ENCODE measurements at regions not wholly inside any gene's neighbourhood (a gene's known extent, or its start where the extent isn't known, plus 50 kb on each side); places are given as distances from the start of the nearest gene placed in this dataset.
"Not testable (repeated sequence)": the region's sequence is repeated elsewhere in the genome, so short reads cannot be mapped to it uniquely, and the experiment has no call there.

DNA sequence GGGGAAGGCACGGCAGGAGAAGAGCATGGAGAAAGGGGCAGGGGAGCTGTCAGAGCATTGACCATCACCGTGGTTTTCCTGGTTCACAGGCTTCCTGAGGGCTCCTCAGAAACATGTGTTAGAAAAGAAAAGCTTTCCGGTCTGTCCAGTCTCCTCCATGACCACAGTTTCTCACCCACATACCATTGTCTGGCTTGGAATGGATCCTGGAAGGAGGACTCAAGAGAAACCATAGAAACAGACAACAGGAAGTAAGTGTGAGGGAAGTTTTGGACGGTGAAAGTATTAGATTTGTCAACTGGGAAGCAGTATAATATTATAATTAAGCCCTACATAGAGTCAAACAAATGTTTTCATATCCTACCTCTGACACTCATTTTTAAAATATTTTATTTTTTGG, 52.7 kb upstream of the NOTCH2NLA start:
- DNase-seq (ENCODE audit: low spot score): not testable (repeated sequence)

DNA sequence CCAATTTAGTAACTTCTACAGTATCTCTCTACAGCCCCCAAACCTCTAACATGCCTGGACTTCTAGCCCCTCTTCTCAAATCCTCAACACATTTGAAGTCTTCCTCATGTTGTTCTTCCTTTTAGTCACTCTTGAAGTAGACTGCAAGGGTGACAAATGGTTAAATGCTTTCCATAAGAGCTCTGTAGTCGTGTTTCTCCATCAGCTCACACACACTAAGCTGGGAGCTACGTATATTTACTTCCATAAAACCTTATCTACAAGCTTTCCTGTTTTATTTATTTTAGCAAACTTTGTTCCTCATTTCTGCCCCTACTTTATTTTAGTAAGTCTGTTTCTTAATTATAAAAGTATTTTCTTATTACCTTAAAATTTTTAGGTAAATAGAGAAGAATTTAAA, 49.9 kb upstream of the NOTCH2NLA start:
- DNase-seq (ENCODE audit: low spot score): not testable (repeated sequence)
